Tibial nerve (tissue), 4 donors: ENCODE measurements at regions not wholly inside any gene's neighbourhood (a gene's known extent, or its start where the extent isn't known, plus 50 kb on each side); places are given as distances from the start of the nearest gene placed in this dataset.

Experiments
- EP300 ChIP-seq, 2 donors: sonication (generic); formaldehyde crosslinking; IDR thresholded peaks; one replicate each; pipeline ENCODE4 v1.6.1; 2017; ENCODE audit warnings: antibody characterized with exemption in 2 of 2, mild to moderate bottlenecking in 1 of 2
- POLR2A ChIP-seq, 2 donors: fragments of 450-650 bp; IDR thresholded peaks; one replicate each; pipeline ENCODE4 v1.6.1; 2017; ENCODE audit warnings: antibody characterized with exemption in 2 of 2, mild to moderate bottlenecking in 2 of 2, moderate library complexity in 2 of 2
- TF ChIP-seq, protein P1 (sequence below), 5 experiments: fragments of 200-600 bp in 3 of 5; fragments of 450-650 bp in 2 of 5; sonication (generic) in 3 of 5; IDR thresholded peaks; one replicate each; pipeline ENCODE4 v1.5.1; 2016 to 2019; ENCODE audit warnings: antibody characterized with exemption in 5 of 5, mild to moderate bottlenecking in 3 of 5, moderate library complexity in 2 of 5

DNA sequence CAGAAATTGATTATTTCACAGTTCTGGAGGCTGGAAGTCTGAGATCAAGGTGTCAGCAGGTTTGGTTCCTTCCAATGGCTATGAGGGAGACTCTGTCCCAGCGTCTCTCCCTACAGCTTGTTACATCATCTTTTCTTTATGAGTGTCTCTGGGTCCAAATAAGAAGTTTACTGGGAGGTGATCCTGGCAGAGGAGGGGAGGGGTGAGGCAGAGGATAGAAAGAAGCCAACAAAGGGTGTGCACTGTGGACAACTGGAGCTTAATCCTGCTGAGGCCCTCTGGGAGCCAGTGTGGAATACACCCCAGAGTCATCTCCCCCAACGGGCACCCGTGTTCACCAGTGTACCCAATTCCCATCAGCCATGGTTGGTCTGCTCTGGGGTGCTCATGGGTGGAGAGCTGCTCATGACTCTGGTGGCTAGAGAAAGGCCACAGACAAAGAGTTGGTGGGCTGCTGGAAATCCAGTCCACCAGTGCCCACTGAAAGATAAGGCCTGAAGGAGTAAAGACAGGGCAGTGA is 57.5 kb upstream of the CTLA4 start:
- TF ChIP-seq, protein P1, sequence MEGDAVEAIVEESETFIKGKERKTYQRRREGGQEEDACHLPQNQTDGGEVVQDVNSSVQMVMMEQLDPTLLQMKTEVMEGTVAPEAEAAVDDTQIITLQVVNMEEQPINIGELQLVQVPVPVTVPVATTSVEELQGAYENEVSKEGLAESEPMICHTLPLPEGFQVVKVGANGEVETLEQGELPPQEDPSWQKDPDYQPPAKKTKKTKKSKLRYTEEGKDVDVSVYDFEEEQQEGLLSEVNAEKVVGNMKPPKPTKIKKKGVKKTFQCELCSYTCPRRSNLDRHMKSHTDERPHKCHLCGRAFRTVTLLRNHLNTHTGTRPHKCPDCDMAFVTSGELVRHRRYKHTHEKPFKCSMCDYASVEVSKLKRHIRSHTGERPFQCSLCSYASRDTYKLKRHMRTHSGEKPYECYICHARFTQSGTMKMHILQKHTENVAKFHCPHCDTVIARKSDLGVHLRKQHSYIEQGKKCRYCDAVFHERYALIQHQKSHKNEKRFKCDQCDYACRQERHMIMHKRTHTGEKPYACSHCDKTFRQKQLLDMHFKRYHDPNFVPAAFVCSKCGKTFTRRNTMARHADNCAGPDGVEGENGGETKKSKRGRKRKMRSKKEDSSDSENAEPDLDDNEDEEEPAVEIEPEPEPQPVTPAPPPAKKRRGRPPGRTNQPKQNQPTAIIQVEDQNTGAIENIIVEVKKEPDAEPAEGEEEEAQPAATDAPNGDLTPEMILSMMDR (IDR thresholded peaks at IDR 0.05): no peak
- TF ChIP-seq EP300 (IDR thresholded peaks at IDR 0.05): no peak
- TF ChIP-seq POLR2A (IDR thresholded peaks at IDR 0.05): no peak
